BE2C (cell line): ENCODE measurements at regions not wholly inside any gene's neighbourhood (a gene's known extent, or its start where the extent isn't known, plus 50 kb on each side); places are given as distances from the start of the nearest gene placed in this dataset.

ENCODE experiments used
- DNase-seq: peaks from one replicate; pipeline ENCODE4 v3.0.0-alpha.2; 2020
- H3K27me3 ChIP-seq: fragments of 250-450 bp; sonication (Bioruptor Pico); 2 replicates; pipeline ENCODE4 v1.5.1; 2020; ENCODE audit warnings: mild to moderate bottlenecking
- H3K36me3 ChIP-seq: fragments of 250-450 bp; sonication (Bioruptor Pico); 2 replicates; pipeline ENCODE4 v1.5.1; 2020; ENCODE audit warnings: mild to moderate bottlenecking
- H3K4me1 ChIP-seq: fragments of 250-450 bp; sonication (Bioruptor Pico); 2 replicates; pipeline ENCODE4 v1.5.1; 2020
- H3K4me3 ChIP-seq: 2 replicates; pipeline ENCODE4 v1.5.1; 2011; ENCODE audit warnings: low read depth, low read length
- H3K9me3 ChIP-seq: fragments of 250-450 bp; sonication (Bioruptor Pico); 2 replicates; pipeline ENCODE4 v1.5.1; 2020
- TF ChIP-seq, protein P1 (sequence below): IDR thresholded peaks from 2 replicates; pipeline ENCODE4 v1.5.1; 2012; ENCODE audit warnings: mild to moderate bottlenecking, low read depth, low read length

DNA sequence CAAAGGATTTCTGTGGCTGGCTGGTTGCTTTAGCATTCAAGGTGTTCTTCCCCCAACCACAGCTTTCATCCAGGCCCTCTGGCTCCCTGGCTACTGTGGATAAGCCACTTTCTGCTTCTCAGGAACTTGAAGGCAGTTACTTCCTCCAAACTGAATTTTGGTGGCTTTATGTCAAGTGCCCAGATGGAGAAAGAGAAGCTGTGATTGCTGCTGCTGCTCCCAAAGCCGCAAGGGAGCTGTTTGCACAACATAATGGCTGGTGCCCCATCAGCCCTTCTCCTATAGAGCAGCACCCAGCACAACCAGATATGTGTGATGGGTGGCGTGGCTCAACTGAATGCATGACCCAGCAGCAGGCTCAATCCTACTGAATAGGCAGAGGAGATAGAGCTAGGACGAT, 465.2 kb downstream of the MAFB start:
- H3K4me1 ChIP-seq = no peaks in the 10 kb centered on the region
- TF ChIP-seq, protein P1, sequence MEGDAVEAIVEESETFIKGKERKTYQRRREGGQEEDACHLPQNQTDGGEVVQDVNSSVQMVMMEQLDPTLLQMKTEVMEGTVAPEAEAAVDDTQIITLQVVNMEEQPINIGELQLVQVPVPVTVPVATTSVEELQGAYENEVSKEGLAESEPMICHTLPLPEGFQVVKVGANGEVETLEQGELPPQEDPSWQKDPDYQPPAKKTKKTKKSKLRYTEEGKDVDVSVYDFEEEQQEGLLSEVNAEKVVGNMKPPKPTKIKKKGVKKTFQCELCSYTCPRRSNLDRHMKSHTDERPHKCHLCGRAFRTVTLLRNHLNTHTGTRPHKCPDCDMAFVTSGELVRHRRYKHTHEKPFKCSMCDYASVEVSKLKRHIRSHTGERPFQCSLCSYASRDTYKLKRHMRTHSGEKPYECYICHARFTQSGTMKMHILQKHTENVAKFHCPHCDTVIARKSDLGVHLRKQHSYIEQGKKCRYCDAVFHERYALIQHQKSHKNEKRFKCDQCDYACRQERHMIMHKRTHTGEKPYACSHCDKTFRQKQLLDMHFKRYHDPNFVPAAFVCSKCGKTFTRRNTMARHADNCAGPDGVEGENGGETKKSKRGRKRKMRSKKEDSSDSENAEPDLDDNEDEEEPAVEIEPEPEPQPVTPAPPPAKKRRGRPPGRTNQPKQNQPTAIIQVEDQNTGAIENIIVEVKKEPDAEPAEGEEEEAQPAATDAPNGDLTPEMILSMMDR = no peak
- no peaks in the 10 kb centered on the region for H3K27me3 ChIP-seq
- H3K9me3 ChIP-seq = no peaks in the 10 kb centered on the region; the same call in 1 of the 2 replicates
- H3K36me3 ChIP-seq = no peaks in the 10 kb centered on the region
- H3K4me3 ChIP-seq = no peak overlapping the region
- no peak for DNase-seq

DNA sequence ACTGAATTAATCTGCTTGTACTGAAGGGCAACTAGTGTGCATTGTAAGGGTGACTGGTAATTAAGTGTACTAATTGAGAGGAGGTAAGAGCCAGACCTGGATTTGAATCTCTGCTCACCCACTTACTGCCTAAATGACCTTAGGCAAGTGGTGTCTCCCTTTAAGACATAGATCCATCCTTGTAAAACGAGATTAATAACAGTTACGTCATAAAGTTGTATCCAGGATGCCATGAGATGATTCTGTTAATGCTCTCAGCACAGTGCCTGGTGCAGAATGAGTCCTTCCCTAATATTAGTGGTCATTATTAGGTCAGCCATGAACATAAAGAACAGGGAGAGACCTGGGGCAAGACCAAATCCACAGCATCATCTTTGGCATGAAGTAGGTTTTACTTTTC, 470.1 kb downstream of the MAFB start:
- TF ChIP-seq, protein P1 = no peak
- H3K36me3 ChIP-seq = no peaks in the 10 kb centered on the region
- DNase-seq = no peak
- no peak overlapping the region for H3K4me3 ChIP-seq
- H3K4me1 ChIP-seq = no peaks in the 10 kb centered on the region
- no peaks in the 10 kb centered on the region for H3K27me3 ChIP-seq
- H3K9me3 ChIP-seq = no peaks in the 10 kb centered on the region; the same call in 1 of the 2 replicates

DNA sequence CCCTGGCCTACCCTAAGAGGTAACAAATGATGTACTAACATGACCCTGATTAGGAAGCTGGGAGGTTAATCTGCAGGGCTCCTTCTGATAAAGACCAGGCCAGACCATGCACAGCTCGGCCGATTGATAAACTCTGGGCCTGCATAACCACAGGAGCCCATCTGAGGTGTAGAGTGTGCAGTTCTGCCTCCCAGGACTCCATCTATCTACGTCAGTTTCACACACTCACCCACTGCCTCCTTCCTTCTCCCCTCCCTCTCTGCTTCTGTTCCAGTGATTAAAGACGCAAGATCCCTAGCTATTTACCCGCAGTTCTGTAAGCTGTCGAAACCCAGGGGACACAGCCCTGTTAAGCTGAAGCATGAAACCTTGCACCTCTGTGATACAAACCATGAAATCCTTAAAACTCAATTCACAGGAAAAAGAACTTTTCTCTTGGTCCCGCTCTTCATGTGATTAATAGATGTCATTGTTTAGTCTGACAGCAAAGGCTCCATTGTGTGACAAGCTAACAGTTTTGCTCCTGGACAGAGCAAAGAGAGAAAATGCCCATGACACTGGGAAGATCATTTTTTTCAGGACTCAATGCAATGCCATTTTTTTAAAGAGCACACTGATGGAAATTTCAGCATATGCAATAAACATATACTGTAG, 470.6 kb downstream of the MAFB start:
- Histone ChIP-seq H3K9me3 (no peaks in the 10 kb centered on the region; the same call in 1 of the 2 replicates), H3K27me3 (no peaks in the 10 kb centered on the region), H3K36me3 (no peaks in the 10 kb centered on the region), H3K4me1 (no peaks in the 10 kb centered on the region), H3K4me3 (no peak overlapping the region)
- DNase-seq = no peak
- TF ChIP-seq, protein P1 = no peak

DNA sequence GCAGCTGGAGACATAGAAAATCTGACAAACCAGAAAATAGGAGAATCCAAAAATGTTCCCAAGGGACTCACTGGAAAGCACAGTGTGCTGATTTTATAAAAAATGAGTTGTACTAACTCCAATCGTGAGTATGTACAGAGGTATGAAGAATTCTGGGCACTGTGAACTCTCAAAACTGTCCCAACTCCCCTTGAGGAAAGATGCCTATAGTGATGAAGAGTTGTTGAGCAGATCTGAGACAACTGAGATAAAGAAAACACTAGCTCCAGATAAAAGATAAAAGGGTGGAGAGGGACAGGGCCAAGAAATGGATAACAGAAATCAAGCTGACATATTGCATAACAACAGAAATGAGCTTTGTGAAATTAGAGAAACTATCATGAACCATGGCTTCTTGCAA, 481.4 kb downstream of the MAFB start:
- no peaks in the 10 kb centered on the region for H3K4me1 ChIP-seq
- H3K9me3 ChIP-seq = no peaks in the 10 kb centered on the region
- TF ChIP-seq, protein P1 = no peak
- H3K27me3 ChIP-seq = no peaks in the 10 kb centered on the region
- DNase-seq = no peak
- no peak overlapping the region for H3K4me3 ChIP-seq
- H3K36me3 ChIP-seq = no peaks in the 10 kb centered on the region

DNA sequence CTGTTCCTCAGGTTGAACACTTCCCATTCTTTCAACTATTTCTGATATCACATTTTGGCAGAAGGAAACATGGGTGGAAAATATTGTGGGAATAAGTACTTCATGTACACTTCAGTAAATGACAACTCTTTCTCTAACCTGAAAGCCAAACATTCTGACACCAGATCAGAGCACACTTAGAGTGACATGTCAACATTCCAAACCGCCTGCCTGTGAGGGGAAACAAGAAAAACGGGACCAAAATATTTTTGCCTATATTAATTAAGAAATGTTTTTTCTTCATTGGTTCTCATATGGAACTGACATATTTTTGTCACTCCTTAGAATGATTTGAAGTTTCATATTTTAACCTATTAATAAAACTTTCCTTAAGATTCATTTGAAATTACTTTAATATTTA, 483.1 kb downstream of the MAFB start:
- H3K36me3 ChIP-seq = no peaks in the 10 kb centered on the region
- no peaks in the 10 kb centered on the region for H3K9me3 ChIP-seq
- no peak for DNase-seq
- TF ChIP-seq, protein P1 = no peak
- no peak overlapping the region for H3K4me3 ChIP-seq
- no peaks in the 10 kb centered on the region for H3K27me3 ChIP-seq
- no peaks in the 10 kb centered on the region for H3K4me1 ChIP-seq

DNA sequence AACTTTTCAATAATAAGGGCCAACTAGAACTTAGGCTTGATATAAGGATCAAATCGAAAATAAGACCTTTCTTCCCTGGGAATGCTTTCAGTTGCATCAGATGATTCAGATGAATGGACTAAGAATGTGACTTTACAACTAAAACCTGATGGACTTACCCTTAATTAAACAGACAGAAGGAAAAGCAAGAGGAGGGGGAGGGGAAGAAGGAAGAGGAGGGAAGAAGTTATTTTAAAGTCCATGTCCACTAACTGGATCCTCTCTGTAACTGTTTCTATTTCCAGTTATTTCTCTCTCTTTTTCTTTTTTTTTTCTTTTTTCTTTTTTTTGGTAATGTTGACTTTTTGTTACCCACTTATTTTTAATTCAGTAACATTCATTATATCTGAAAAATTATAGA, 486.0 kb downstream of the MAFB start:
- TF ChIP-seq, protein P1 = no peak
- no peaks in the 10 kb centered on the region for H3K9me3 ChIP-seq
- H3K4me3 ChIP-seq = no peak overlapping the region
- no peaks in the 10 kb centered on the region for H3K36me3 ChIP-seq
- no peaks in the 10 kb centered on the region for H3K4me1 ChIP-seq
- no peak for DNase-seq
- no peaks in the 10 kb centered on the region for H3K27me3 ChIP-seq
